Hematopoietic multipotent progenitor cell treated with erythropoietin and hydrocortisone succinate and interleukin-3 and kit ligand, for 6 days (in vitro differentiated cells): ENCODE measurements at regions not wholly inside any gene's neighbourhood (a gene's known extent, or its start where the extent isn't known, plus 50 kb on each side); places are given as distances from the start of the nearest gene placed in this dataset.
A peak's percentile ranks its signal among the peaks of the same experiment; 100 is the strongest.

Experiments used
- DNase-seq: peaks from one replicate; pipeline ENCODE4 v3.0.0-alpha.2; 2015

DNA sequence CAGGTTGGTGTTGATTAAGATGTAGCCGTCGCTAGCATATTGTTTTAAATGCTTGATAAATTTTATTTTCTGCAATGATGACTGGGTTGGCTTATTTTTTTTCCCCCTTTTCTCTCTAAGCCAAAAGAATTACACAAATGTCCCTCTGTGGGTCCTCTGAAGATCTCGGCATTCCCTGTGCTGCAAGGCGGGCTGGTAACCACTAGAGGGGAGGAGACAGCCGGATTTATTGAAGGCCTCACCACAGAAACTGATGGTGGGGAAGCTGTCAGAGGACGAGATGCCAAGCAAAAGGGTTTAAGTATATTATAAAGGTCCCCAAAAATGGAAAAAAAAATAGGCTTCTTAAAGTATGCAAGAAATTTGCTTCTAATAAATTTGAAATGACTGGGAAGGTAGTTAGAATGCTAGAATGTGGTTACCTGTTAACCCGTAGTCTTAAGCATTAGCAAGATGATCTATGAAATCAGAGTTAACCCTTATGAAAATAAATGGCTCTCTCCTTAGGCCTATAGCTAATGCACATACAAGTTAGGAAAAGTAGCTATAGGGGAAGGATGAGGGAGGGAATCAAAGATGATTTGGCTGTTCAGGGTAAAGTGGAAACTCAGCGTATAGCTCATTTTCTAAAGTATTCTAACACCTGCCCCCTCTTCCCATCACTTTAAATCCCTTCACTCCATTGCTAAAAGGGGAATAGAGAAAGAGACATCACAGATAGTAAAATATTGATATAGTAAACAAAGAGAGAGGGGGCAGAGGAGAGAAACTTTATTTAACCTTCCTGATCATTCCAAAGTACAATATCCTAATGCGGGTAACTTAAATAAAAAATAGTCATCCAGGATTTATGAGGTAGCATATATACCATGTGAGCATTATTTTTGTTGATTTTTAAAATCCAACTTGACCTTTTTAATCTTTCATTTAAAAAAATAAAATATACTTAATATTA, 894.5 kb upstream of the POU3F3 start:
- DNase-seq: peak; percentile 50

- DNase-seq: no peak
Measured at GRCh38 chr2:103960129-103960513, 893.8 kb upstream of the POU3F3 start.

DNA sequence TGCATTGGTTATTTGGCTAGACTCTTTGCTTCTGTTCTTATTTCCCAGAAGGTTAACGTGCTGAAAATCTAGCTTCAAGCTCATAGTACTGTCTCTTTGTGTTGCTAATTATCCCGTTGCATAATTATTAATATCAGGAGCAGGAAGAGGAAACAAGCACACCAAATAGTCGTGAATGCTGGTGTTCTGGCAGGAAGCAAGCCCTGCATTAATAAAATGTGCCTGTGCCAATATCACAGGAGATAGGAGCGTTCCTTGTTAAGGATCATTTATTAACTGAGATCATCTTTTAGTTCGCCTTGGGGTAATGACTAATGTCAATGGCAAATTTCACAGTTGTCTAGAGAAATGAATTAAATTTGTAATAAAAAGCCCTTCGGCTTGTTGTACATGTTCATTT, 893.0 kb upstream of the POU3F3 start:
- no peak for DNase-seq

- DNase-seq: no peak
Measured at GRCh38 chr2:103961862-103962261, 892.1 kb upstream of the POU3F3 start.

- DNase-seq: no peak
Measured at GRCh38 chr2:103962670-103963069, 891.2 kb upstream of the POU3F3 start.

DNA sequence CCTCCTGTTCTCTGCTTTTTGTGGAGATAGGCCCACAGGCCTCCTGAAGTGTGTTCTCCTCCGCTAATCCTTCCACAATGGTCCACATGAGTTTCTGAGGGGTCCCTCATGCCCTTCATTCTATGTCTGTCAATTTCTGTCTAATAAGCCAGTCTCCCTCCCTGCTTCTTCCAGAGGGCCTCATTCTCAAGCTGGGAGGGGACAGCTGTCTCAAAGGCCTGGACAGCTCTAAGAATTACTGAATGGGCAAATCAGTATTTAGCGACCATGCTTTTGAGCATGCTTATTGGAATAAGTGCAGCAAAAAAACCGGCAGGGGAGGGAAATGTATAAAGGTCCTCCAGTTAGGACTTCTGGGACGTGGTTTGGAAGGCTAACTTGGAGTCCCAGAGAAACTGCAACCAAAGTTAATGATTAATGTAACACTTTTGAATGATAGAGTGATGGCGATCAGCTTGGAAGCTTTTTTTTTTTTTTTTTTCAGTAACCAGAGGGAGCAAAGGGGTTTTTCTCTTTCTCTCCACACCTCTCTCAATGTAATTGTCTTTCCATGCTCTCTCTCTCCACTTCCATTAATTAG, 890.7 kb upstream of the POU3F3 start:
- DNase-seq: no peak

DNA sequence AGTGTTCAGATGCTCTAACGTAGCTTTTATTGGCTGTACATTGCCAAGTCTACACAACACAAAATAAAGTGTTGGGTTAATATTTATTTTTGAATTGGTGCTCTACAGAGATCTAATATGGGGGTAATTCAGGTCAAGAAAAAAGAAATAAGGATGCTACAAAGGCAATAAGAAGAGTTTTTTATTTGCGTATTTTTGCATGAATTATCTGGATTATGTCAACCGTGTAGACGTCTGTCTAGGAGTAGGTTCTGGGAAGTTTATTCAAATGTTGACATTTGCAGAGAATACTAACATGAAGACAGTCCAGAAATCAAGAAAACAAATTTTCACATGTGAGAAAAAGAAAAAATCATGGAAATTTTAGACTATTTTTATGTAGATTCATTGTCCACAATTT, 876.7 kb upstream of the POU3F3 start:
- no peak for DNase-seq

DNA sequence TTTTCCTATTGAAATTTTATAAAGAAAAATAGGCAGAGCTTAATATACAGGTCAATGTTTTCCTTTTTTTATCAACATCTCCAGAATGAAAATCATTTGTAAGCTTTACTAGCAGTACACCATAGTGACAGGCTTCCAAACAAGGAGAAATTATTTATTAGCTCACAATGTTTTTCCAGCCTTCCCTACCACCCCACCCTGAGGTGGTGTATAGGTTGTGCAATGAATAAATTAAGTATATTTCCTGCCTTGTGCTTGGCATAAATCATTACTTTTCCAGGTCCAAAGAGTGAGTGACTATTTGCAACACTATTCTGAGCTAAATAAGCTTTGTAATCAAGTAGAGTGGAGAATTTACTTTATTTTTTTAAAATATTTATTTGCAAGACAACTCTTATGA, 876.2 kb upstream of the POU3F3 start:
- no peak for DNase-seq

DNA sequence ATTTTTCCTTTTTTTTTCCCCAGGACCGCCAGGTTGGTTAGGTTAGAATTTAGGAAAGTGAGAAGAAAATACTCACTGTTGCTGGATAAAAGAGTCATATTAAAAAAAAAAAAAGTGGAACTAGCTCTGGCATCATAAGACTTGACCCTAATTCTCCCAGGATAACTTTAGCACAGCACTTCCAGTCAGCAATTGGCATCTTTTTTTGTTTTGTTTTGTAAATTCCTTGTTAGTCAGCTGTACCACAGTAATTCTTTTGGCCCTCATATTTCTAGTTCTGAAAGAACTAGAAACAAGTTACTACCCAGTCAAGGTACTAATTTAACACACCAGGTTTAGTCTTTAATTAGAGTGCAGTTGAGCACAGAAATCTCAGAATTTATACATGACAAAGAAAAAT, 873.5 kb upstream of the POU3F3 start:
- DNase-seq: no peak

- no peak for DNase-seq
Measured at GRCh38 chr2:103982691-103983090, 871.2 kb upstream of the POU3F3 start.

DNA sequence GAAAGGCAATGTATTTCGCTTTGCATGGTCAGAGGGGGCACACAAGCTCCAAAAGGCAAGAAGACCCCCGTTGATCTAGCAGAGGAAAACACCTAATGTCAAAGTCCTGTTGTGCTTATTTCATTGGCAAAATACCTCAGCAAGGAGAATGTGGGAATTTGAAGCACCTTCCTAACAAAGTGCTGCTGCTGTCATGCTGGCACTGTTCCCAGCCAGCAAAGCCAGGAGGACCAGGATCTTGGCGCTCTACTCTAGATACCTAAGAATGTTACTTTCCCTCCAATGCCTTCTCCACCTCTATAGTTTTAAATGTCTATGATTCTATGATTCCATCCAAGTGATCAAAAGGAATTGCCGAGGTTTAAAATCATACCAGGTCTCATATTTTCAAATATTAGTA, 867.9 kb upstream of the POU3F3 start:
- no peak for DNase-seq

- peak; percentile 8 for DNase-seq
Measured at GRCh38 chr2:103991591-103991990, 862.3 kb upstream of the POU3F3 start.

DNA sequence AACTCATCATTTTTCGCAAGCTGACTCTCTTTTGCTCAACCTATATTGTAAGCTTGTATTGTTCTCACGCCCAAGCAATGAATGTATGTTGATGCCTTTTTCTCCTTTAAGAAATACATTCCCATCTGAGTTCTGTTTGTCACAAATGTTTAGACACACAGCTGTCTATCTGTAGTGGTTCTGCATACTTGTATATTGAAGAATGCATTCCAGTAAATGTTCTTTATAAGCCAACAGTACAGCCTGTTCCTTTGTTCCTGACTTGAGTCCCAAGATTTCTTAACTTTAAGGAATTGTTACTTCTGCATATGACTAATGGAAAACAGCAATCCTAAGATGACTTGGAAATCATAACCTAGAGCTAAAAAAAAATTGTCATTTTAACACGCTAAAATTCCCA, 849.1 kb upstream of the POU3F3 start:
- no peak for DNase-seq

DNA sequence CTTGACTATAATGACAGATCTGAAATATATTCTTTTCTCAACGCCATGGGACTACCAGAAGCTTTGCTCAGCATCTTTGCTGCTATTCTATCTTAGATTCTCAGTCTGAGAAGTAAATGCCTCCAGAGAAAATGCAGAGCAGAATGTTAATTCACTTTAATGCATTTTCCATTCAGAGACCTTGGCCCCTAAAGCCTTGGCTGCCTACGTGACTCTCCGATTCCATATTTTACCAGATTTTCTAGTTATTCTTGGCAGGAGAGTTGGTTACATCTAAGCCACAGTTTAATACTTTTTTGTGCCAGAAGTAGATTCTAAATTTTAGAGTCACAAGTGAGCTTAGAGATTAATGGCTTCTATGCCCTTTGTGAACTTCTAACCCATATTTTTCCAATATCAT, 837.1 kb upstream of the POU3F3 start:
- no peak for DNase-seq

DNA sequence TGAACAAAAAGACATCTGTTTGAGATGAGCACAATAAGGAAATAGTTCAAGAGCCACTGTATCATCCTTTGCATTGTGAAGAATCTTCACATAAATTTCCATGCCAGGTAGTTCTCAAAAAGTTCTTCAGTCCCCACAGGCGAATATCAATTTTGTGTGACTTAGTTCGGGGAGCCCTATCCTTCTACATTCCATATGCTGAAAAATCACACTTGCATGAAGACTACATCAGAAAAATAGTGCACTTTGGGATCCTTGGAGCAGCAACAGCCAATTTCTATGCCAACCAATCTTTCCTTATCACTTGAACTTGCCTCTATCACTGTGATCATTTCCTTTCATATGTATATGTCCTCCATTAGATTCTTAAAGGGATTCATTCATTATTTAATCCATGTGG, 830.6 kb upstream of the POU3F3 start:
- DNase-seq: no peak

DNA sequence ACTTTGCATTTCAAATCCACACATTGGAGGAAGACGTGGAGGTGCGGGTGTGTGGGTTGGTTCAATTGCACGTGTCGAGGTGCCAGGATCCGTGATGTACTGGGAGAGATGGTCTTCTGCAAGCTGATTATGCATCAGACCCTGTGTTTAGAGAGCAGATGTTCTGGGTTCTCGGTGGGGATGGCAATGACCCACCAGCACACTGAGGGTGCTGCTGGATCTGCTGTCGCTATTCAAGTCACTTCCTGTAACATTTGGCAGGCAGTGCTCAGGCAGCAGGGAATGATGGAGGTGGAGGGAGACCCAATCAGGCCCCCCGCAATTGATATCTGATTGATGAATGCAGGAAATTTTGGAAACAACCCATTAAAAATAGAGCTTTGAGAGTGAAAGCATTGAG, 830.1 kb upstream of the POU3F3 start:
- DNase-seq: no peak

DNA sequence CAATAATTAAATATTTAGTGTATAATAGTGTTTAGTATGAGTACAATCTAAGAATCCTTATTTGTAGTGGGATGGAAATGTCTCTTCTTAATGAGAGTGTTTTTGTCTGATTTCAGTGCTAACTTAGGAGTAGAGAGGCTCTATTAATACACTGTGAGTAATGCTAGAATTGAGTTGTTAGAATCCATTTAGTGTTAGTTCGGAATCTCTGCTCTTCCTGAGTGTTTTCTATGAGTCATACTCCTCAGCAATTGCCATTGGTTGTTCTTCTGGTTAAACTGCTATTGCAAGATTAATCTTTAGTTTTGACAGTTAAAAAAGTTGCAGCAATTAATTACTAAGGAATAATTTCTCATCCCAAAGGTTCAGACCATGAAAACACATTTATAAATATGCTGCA, 828.6 kb upstream of the POU3F3 start:
- no peak for DNase-seq

DNA sequence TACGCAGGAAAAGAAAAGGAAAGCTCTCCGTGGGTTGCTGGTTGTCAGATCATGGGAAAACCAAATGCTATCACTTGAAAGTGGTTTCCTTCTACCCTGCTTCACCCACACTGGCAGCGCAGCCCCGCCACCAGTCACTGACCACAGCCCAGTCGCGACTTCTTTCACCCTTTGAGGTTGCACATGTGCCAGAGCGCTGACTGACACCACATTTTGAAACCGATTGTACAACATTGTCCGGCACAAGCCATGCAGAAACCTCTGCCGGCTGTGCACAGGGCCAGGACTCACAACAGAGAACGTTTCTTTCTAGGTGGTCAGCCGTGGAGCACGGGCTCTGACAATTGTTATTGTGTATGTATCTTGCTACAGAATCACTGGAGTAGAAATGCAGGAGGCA, 827.2 kb upstream of the POU3F3 start:
- no peak for DNase-seq

- no peak for DNase-seq
Measured at GRCh38 chr2:104027321-104027720, 826.6 kb upstream of the POU3F3 start.

- DNase-seq: no peak
Measured at GRCh38 chr2:104028061-104028460, 825.9 kb upstream of the POU3F3 start.

GRCh38 chr2:104033399-104033798, 820.5 kb upstream of the POU3F3 start:
- DNase-seq: peak; percentile 18

DNA sequence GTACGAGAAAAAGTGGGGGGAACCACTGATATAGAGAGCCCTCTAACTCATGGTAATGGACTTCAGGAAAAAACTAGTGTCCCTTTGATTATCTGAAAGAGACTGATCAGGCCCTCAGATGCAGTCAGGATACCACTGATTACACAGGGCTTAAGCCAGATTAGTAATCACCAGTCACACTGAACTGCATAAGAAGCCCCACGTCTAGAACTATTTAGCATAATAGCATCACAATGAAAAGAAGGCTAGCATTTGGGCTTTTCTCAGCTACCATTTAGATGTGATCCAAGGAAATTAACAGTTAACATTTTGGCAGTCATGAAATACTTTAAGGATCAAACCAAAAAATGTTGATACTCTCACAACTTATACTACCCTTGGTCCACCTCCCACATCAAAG, 813.1 kb upstream of the POU3F3 start:
- DNase-seq: no peak

- no peak for DNase-seq
Measured at GRCh38 chr2:104041351-104041750, 812.6 kb upstream of the POU3F3 start.

GRCh38 chr2:104043864-104044263, 810.1 kb upstream of the POU3F3 start:
- no peak for DNase-seq

DNA sequence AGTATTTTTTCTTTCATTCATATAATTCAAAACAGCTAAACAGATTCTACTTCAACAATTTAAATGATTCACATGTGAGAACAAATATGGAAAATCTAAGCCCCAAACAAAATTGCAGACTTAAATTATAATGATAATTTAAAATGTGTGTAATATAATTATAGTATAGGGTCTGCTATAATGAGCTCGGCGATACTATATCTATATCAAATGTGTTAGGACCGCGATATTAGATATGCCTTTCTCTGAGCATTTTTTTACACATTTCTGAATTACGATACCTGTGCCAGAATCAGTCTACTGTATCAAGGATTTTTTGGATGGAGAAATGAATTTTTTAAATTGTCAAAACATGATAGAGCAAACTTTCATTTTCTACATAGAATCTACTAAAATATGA, 808.8 kb upstream of the POU3F3 start:
- DNase-seq: no peak
